ENCODE measurements at regions not wholly inside any gene's neighbourhood (a gene's known extent, or its start where the extent isn't known, plus 50 kb on each side); places are given as distances from the start of the nearest gene placed in this dataset.
"Not testable (repeated sequence)": the region's sequence is repeated elsewhere in the genome, so short reads cannot be mapped to it uniquely, and the experiment has no call there.

DNA sequence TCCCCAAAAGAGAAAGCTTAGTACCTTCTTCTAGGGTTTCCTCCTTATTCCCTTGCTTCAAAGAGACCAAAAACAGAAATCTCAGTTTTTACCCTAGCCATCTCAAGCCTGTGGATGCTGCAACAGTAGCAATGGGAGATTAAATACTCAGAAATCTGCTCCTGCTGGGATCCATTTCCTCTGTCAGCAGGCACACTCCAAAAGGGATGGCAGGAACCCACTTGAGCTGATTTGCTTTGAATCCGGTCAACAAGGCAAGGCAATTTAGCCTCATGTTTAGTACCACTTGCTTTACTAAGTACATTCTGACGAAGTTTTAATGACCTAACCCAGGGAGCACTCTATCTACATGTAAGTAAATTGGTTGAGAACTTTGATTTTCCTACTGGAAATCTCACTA, 590.0 kb upstream of the ADAMTS9 start:
- no peaks in the 10 kb centered on the region for H3K9me3 ChIP-seq (ENCODE audit: control insufficient read depth in 1 of 2, low read length in 2 of 2)
- no peaks in the 10 kb centered on the region for H3K4me1 Mint-ChIP-seq
- no peak for DNase-seq
- no peaks in the 10 kb centered on the region for H3K36me3 ChIP-seq (ENCODE audit: insufficient read depth, low read length)
- ChIA-PET POLR2A (ENCODE audit: partially characterized antibody) (no interaction called here), CTCF (ENCODE audit: partially characterized antibody) (no interaction called here)
- H3K27me3 ChIP-seq (ENCODE audit: insufficient read depth, low read length) = no peaks in the 10 kb centered on the region
- H3K4me3 Mint-ChIP-seq = no peak overlapping the region
- no peaks in the 10 kb centered on the region for H3K36me3 Mint-ChIP-seq
- H3K9me3 Mint-ChIP-seq = peaks cover 0 to 7% (median 3%) of the 10 kb centered on the region in 8 donors
- H3K27me3 Mint-ChIP-seq = no peaks in the 10 kb centered on the region
- H3K27ac Mint-ChIP-seq = no peak overlapping the region
- H3K27ac ChIP-seq (ENCODE audit: low read depth, low read length) = no peak overlapping the region
- no peak overlapping the region for H3K4me3 ChIP-seq (ENCODE audit: low read length in 2 of 2)
- intact Hi-C loops (cut with micrococcal nuclease) = no loop called here
- no peaks in the 10 kb centered on the region for H3K4me1 ChIP-seq (ENCODE audit: insufficient read depth, low read length)

DNA sequence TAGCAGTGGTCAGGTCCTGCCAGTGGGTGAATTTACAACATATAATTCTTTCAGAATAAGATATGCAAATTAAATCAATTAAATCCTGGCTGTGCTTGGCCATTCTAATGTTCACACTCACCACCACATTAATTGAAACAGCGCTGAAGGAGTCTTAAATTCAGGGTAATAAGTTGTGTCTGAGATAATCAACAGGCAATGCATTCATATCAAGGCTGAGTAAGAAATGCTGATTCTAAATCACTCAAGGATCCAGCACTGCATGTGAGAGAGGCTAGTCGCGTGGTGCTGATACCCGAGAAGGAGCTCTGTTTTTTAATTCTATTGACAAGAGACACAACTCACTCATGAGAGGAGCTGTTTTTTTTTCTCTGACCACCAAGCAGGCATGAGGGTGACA, 588.8 kb upstream of the ADAMTS9 start:
- Mint-ChIP-seq H3K4me3 (no peak overlapping the region), H3K27me3 (no peaks in the 10 kb centered on the region), H3K27ac (no peak overlapping the region), H3K36me3 (no peaks in the 10 kb centered on the region), H3K4me1 (no peaks in the 10 kb centered on the region), H3K9me3 (peaks cover 0 to 7% (median 5%) of the 10 kb centered on the region in 8 donors)
- intact Hi-C loops (cut with micrococcal nuclease) = no loop called here
- ChIA-PET CTCF (ENCODE audit: partially characterized antibody) (no interaction called here), POLR2A (ENCODE audit: partially characterized antibody) (no interaction called here)
- Histone ChIP-seq H3K27me3 (ENCODE audit: insufficient read depth, low read length) (no peaks in the 10 kb centered on the region), H3K9me3 (ENCODE audit: control insufficient read depth in 1 of 2, low read length in 2 of 2) (no peaks in the 10 kb centered on the region), H3K27ac (ENCODE audit: low read depth, low read length) (no peak overlapping the region), H3K4me3 (ENCODE audit: low read length in 2 of 2) (no peak overlapping the region), H3K36me3 (ENCODE audit: insufficient read depth, low read length) (no peaks in the 10 kb centered on the region), H3K4me1 (ENCODE audit: insufficient read depth, low read length) (no peaks in the 10 kb centered on the region)
- no peak for DNase-seq

DNA sequence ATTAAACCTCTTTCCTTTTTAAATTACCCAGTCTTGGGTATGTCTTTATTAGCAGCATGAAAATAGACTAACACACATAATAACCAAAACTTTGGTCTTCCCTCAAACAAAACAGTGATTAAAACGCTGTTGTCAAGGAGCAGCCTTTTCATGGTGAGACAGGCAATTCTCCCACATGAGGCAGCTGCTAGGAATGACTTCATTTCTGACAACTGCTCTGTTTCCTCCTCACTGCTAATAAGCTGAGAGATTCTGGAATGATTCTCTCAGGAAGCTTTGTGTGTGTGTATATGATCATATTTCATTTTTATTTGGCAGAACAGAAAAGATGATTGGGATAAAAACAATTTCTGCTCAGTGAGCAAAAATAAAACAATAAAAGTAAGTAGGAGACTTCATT, 580.6 kb upstream of the ADAMTS9 start:
- no peaks in the 10 kb centered on the region for H3K4me1 ChIP-seq (ENCODE audit: insufficient read depth, low read length)
- no peaks in the 10 kb centered on the region for H3K36me3 Mint-ChIP-seq

DNA sequence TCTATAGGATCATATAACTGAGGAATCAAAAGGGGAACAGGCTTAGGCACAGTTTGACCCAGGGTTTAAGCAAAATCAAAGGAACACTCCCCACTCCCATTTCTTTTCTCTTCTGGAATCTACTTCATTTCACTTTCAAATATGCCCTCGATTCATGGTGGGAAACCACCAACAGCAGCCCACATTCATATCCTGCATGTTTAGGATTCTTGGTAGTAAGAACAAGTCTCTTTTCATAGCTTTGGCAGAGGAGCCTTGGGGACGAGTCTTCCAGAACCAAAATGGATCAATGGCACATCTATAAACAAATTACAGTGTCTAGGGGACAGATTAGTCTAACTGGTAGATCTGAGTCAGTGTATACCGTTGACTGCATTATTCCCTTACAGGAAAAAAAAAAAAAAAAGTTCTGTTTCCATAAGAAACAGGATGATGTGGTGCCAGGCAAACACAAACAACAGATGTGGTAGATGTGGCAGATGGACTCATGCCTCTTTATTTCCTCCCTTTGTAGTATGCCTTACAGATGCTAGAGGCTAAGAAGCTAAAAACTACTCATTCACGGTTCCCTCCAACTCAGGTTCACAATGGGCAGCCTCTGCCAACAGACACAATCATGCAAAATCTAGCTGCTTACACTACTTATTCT, 578.3 kb upstream of the ADAMTS9 start:
- no peak for DNase-seq
- Mint-ChIP-seq H3K4me3 (no peak overlapping the region), H3K36me3 (no peaks in the 10 kb centered on the region), H3K27me3 (no peaks in the 10 kb centered on the region), H3K27ac (peak overlapping the region in 1 of 7 donors; percentile 5), H3K9me3 (peaks cover 0 to 14% (median 7%) of the 10 kb centered on the region in 8 donors), H3K4me1 (no peaks in the 10 kb centered on the region)
- no peak overlapping the region for H3K27ac ChIP-seq (ENCODE audit: low read depth, low read length)
- H3K9me3 ChIP-seq (ENCODE audit: control insufficient read depth in 1 of 2, low read length in 2 of 2) = no peaks in the 10 kb centered on the region
- no peaks in the 10 kb centered on the region for H3K36me3 ChIP-seq (ENCODE audit: insufficient read depth, low read length)
- H3K4me1 ChIP-seq (ENCODE audit: insufficient read depth, low read length) = no peaks in the 10 kb centered on the region
- no peaks in the 10 kb centered on the region for H3K27me3 ChIP-seq (ENCODE audit: insufficient read depth, low read length)
- ChIA-PET POLR2A (ENCODE audit: partially characterized antibody) (no interaction called here), CTCF (ENCODE audit: partially characterized antibody) (no interaction called here)
- H3K4me3 ChIP-seq (ENCODE audit: low read length in 2 of 2) = no peak overlapping the region
- intact Hi-C loops (cut with micrococcal nuclease) = no loop called here

More for the DNA sequence above, 580.6 kb upstream of the ADAMTS9 start:
- POLR2A ChIA-PET (ENCODE audit: partially characterized antibody) = no interaction called here
- H3K27me3 ChIP-seq (ENCODE audit: insufficient read depth, low read length) = no peaks in the 10 kb centered on the region
- no peak overlapping the region for H3K27ac ChIP-seq (ENCODE audit: low read depth, low read length)
- no peaks in the 10 kb centered on the region for H3K4me1 Mint-ChIP-seq
- CTCF ChIA-PET (ENCODE audit: partially characterized antibody) = no interaction called here
- intact Hi-C loops (cut with micrococcal nuclease) = no loop called here
- DNase-seq = no peak
- no peak overlapping the region for H3K4me3 ChIP-seq (ENCODE audit: low read length in 2 of 2)
- no peak overlapping the region for H3K27ac Mint-ChIP-seq
- H3K4me3 Mint-ChIP-seq = no peak overlapping the region
- H3K36me3 ChIP-seq (ENCODE audit: insufficient read depth, low read length) = no peaks in the 10 kb centered on the region
- peaks cover 0 to 14% (median 6%) of the 10 kb centered on the region in 8 donors for H3K9me3 Mint-ChIP-seq
- no peaks in the 10 kb centered on the region for H3K27me3 Mint-ChIP-seq
- no peaks in the 10 kb centered on the region for H3K9me3 ChIP-seq (ENCODE audit: control insufficient read depth in 1 of 2, low read length in 2 of 2)

DNA sequence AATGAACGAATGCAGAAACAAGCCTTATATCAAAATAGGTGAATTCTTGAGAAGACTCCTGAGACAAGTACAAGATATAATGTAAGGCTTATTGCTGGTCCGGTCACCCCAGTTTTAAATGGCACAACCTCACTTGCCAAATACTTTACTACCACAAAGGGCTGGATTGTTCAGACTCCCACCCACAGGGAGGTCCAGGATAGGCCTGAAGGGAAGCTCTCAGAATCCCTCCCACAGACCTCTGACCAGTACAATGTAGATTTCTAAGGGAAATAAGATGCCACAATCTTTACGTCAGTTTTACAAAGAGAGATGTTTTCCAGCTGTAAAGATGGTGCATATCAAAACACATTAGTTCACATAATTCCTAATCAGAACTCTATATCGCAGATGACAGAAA, 577.7 kb upstream of the ADAMTS9 start:
- ChIA-PET CTCF (ENCODE audit: partially characterized antibody) (no interaction called here), POLR2A (ENCODE audit: partially characterized antibody) (no interaction called here)

DNA sequence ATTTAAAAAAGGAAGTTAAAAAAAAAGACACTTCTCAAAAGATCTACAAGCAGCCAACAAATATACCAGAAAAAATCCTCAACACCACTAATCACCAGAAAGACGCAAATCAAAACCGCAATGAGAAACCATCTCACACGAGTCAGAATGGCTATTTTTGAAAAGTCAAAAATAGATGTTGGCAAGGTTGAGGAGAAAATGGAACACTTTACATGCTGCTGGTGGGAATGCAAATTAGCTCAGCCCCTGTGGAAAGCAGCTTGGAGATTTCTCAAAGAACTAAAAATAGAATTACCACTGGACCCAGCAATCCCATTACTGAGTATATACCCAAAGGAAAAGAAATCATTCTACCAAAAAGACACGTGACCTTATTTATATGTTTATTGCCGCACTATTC, 574.7 kb upstream of the ADAMTS9 start:
- Mint-ChIP-seq H3K4me1 (no peaks in the 10 kb centered on the region), H3K27ac (no peak overlapping the region), H3K9me3 (peaks cover 0 to 16% (median 8%) of the 10 kb centered on the region in 8 donors), H3K36me3 (no peaks in the 10 kb centered on the region), H3K4me3 (no peak overlapping the region), H3K27me3 (no peaks in the 10 kb centered on the region)
- Histone ChIP-seq H3K36me3 (ENCODE audit: insufficient read depth, low read length) (no peaks in the 10 kb centered on the region), H3K4me1 (ENCODE audit: insufficient read depth, low read length) (no peaks in the 10 kb centered on the region), H3K27me3 (ENCODE audit: insufficient read depth, low read length) (no peaks in the 10 kb centered on the region), H3K4me3 (ENCODE audit: low read length in 2 of 2) (no peak overlapping the region), H3K27ac (ENCODE audit: low read depth, low read length) (no peak overlapping the region), H3K9me3 (ENCODE audit: control insufficient read depth in 1 of 2, low read length in 2 of 2) (no peaks in the 10 kb centered on the region)
- no peak for DNase-seq
- POLR2A ChIA-PET (ENCODE audit: partially characterized antibody) = no interaction called here
- intact Hi-C loops (cut with micrococcal nuclease) = no loop called here
- CTCF ChIA-PET (ENCODE audit: partially characterized antibody) = no interaction called here

More for the DNA sequence above, 577.7 kb upstream of the ADAMTS9 start:
- intact Hi-C loops (cut with micrococcal nuclease) = no loop called here
- H3K4me3 Mint-ChIP-seq = no peak overlapping the region
- H3K27me3 ChIP-seq (ENCODE audit: insufficient read depth, low read length) = no peaks in the 10 kb centered on the region
- H3K27ac Mint-ChIP-seq = no peak overlapping the region
- H3K4me3 ChIP-seq (ENCODE audit: low read length in 2 of 2) = no peak overlapping the region
- H3K36me3 ChIP-seq (ENCODE audit: insufficient read depth, low read length) = no peaks in the 10 kb centered on the region
- DNase-seq = no peak
- no peaks in the 10 kb centered on the region for H3K27me3 Mint-ChIP-seq
- no peak overlapping the region for H3K27ac ChIP-seq (ENCODE audit: low read depth, low read length)
- no peaks in the 10 kb centered on the region for H3K4me1 ChIP-seq (ENCODE audit: insufficient read depth, low read length)
- H3K36me3 Mint-ChIP-seq = no peaks in the 10 kb centered on the region
- no peaks in the 10 kb centered on the region for H3K9me3 ChIP-seq (ENCODE audit: control insufficient read depth in 1 of 2, low read length in 2 of 2)
- peaks cover 0 to 13% (median 8%) of the 10 kb centered on the region in 8 donors for H3K9me3 Mint-ChIP-seq
- no peaks in the 10 kb centered on the region for H3K4me1 Mint-ChIP-seq

DNA sequence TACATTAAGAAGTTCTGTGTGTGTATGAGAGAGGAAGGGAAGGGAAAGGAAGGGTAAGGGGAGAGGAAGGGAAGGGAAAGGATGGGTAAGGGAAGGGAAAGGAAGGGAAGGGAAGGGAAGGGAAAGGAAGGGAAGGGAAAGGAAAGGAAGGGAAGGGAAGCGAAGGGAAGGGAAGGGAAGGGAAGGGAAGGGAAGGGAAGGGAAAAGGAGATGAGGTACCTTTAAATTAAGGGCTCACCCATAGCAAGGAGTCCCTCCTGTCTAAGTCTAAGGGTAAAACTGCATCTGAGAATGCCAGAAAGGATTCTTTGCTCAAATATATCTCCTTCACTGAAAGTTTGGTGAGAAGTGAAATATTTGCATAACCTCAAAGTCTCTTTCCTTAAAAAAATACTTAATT, 572.1 kb upstream of the ADAMTS9 start:
- ChIA-PET POLR2A (ENCODE audit: partially characterized antibody) (no interaction called here), CTCF (ENCODE audit: partially characterized antibody) (no interaction called here)
- no peak overlapping the region for H3K4me3 Mint-ChIP-seq
- no peaks in the 10 kb centered on the region for H3K36me3 Mint-ChIP-seq
- H3K27me3 Mint-ChIP-seq = no peaks in the 10 kb centered on the region
- Histone ChIP-seq H3K4me3 (ENCODE audit: low read length in 2 of 2) (no peak overlapping the region), H3K4me1 (ENCODE audit: insufficient read depth, low read length) (no peaks in the 10 kb centered on the region), H3K36me3 (ENCODE audit: insufficient read depth, low read length) (no peaks in the 10 kb centered on the region), H3K27me3 (ENCODE audit: insufficient read depth, low read length) (no peaks in the 10 kb centered on the region), H3K9me3 (ENCODE audit: control insufficient read depth in 1 of 2, low read length in 2 of 2) (no peaks in the 10 kb centered on the region), H3K27ac (ENCODE audit: low read depth, low read length) (no peak overlapping the region)
- H3K4me1 Mint-ChIP-seq = no peaks in the 10 kb centered on the region
- no peak for DNase-seq
- intact Hi-C loops (cut with micrococcal nuclease) = no loop called here
- no peak overlapping the region for H3K27ac Mint-ChIP-seq
- H3K9me3 Mint-ChIP-seq = peaks cover 0 to 21% (median 9%) of the 10 kb centered on the region in 8 donors

DNA sequence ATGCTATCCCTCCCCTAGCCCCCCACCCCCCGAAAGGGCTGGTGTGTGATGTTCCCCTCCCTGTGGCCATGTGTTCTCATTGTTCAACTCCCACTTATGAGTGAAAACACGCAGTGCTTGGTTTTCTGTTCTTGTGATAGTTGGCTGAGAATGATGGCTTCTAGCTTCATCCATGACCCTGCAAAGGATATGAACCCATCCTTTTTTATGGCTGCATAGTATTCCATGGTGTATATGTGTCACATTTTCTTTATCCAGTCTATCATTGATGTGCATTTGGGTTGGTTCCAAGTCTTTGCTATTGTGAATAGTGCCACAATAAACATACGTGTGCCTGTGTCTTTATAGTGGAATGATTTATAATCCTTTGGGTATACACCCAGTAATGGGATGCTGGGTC, 565.1 kb upstream of the ADAMTS9 start:
- H3K4me3 ChIP-seq (ENCODE audit: low read length in 2 of 2); H3K4me1 ChIP-seq (ENCODE audit: insufficient read depth, low read length); POLR2A ChIA-PET (ENCODE audit: partially characterized antibody); H3K36me3 ChIP-seq (ENCODE audit: insufficient read depth, low read length); intact Hi-C loops (cut with micrococcal nuclease); H3K9me3 ChIP-seq (ENCODE audit: control insufficient read depth in 1 of 2, low read length in 2 of 2); H3K36me3 Mint-ChIP-seq; H3K27ac Mint-ChIP-seq; H3K4me3 Mint-ChIP-seq; DNase-seq; H3K27me3 Mint-ChIP-seq; H3K27ac ChIP-seq (ENCODE audit: low read depth, low read length); H3K27me3 ChIP-seq (ENCODE audit: insufficient read depth, low read length); CTCF ChIA-PET (ENCODE audit: partially characterized antibody); H3K4me1 Mint-ChIP-seq: not testable (repeated sequence)
- H3K9me3 Mint-ChIP-seq = peaks cover 5 to 21% (median 11%) of the 10 kb centered on the region in 8 donors

Measured in CD4-positive, alpha-beta memory T cell (primary cell).